HCT116 (cell line): ENCODE measurements at regions not wholly inside any gene's neighbourhood (a gene's known extent, or its start where the extent isn't known, plus 50 kb on each side); places are given as distances from the start of the nearest gene placed in this dataset.

ENCODE experiments used
- CTCF ChIP-seq, 3 experiments: fragments of 200-600 bp in 1 of 3; sonication (generic) in 1 of 3; IDR thresholded peaks in 2 of 3; conservative IDR thresholded peaks in 1 of 3; 2 replicates each; pipeline ENCODE4 v1.5.1; 2012 to 2017; ENCODE audit warnings: low read depth in 2 of 3, low read length in 2 of 3, antibody characterized with exemption in 1 of 3, borderline replicate concordance in 1 of 3, control low read depth in 1 of 3, mild to moderate bottlenecking in 1 of 3, mixed read lengths in 1 of 3, mixed run types in 1 of 3, moderate library complexity in 1 of 3; ENCODE audit not compliant: insufficient read depth in 1 of 3
- JUND ChIP-seq: IDR thresholded peaks from 2 replicates; pipeline ENCODE4 v1.6.1; 2012
- POLR2A ChIP-seq: IDR thresholded peaks from 2 replicates; pipeline ENCODE4 v1.7.0; 2011; ENCODE audit warnings: borderline replicate concordance; ENCODE audit not compliant: insufficient read depth, insufficient read length; ENCODE audit errors: extremely low read depth
- TF ChIP-seq, protein P1 (sequence below): IDR thresholded peaks from 2 replicates; pipeline ENCODE4 v1.6.1; 2012; ENCODE audit warnings: low read depth
- TF ChIP-seq, protein P2 (sequence below): IDR thresholded peaks from 2 replicates; pipeline ENCODE4 v1.6.1; 2012

DNA sequence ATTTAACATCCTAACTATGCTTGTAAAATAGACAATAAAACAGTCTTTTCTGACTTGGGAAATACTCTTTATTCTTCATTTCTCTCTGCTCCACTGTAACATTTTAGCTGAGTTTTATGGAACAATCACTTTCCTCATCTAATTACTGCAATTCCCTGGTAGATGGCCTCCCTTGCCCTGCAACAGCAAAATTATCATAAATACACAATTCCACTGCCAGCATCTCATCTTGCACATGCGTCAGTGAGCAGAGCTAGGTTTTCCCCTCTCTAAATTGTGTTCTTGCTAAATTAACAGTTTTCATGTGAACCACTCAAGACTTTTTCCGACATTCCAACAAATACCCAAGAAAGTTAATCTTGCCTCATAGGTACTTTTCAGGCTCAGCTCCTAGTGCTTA, 920.9 kb upstream of the GOT2 start:
- TF ChIP-seq POLR2A (no peak), CTCF (IDR thresholded peaks at IDR 0.05 in 2 of 3, conservative IDR thresholded peaks at IDR 0.05 in 1 of 3; ENCODE audit: borderline replicate concordance in 1 of 3, insufficient read depth in 1 of 3, low read depth in 2 of 3, low read length in 2 of 3) (no peak), JUND (no peak)
- TF ChIP-seq, protein P1, sequence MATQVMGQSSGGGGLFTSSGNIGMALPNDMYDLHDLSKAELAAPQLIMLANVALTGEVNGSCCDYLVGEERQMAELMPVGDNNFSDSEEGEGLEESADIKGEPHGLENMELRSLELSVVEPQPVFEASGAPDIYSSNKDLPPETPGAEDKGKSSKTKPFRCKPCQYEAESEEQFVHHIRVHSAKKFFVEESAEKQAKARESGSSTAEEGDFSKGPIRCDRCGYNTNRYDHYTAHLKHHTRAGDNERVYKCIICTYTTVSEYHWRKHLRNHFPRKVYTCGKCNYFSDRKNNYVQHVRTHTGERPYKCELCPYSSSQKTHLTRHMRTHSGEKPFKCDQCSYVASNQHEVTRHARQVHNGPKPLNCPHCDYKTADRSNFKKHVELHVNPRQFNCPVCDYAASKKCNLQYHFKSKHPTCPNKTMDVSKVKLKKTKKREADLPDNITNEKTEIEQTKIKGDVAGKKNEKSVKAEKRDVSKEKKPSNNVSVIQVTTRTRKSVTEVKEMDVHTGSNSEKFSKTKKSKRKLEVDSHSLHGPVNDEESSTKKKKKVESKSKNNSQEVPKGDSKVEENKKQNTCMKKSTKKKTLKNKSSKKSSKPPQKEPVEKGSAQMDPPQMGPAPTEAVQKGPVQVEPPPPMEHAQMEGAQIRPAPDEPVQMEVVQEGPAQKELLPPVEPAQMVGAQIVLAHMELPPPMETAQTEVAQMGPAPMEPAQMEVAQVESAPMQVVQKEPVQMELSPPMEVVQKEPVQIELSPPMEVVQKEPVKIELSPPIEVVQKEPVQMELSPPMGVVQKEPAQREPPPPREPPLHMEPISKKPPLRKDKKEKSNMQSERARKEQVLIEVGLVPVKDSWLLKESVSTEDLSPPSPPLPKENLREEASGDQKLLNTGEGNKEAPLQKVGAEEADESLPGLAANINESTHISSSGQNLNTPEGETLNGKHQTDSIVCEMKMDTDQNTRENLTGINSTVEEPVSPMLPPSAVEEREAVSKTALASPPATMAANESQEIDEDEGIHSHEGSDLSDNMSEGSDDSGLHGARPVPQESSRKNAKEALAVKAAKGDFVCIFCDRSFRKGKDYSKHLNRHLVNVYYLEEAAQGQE: no peak
- TF ChIP-seq, protein P2, sequence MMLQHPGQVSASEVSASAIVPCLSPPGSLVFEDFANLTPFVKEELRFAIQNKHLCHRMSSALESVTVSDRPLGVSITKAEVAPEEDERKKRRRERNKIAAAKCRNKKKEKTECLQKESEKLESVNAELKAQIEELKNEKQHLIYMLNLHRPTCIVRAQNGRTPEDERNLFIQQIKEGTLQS: no peak
